A549 (cell line): ENCODE measurements at regions not wholly inside any gene's neighbourhood (a gene's known extent, or its start where the extent isn't known, plus 50 kb on each side); places are given as distances from the start of the nearest gene placed in this dataset.

Experiments used
- CTCF ChIP-seq: fragments of >200 bp; sonication (Bioruptor Twin); formaldehyde crosslinking; IDR thresholded peaks from 3 replicates; pipeline ENCODE4 v1.5.1; 2016
- KDM1A ChIP-seq: fragments of 200-600 bp; sonication (generic); IDR thresholded peaks from 2 replicates; pipeline ENCODE4 v1.6.1; 2016; ENCODE audit warnings: low read depth, mild to moderate bottlenecking
- NR3C1 ChIP-seq: fragments of >200 bp; sonication (Bioruptor Twin); formaldehyde crosslinking; IDR thresholded peaks from 3 replicates; pipeline ENCODE4 v1.6.1; 2017
- PHF8 ChIP-seq: fragments of 200-600 bp; sonication (generic); IDR thresholded peaks from 2 replicates; pipeline ENCODE4 v1.6.1; 2016; ENCODE audit warnings: low read depth, mild to moderate bottlenecking, antibody characterized with exemption, moderate library complexity, borderline replicate concordance
- RAD21 ChIP-seq, 2 experiments: fragments of >200 bp in 1 of 2; sonication (Bioruptor Twin) in 1 of 2; formaldehyde crosslinking in 1 of 2; IDR thresholded peaks in 1 of 2; conservative IDR thresholded peaks in 1 of 2; 2 replicates in 1 of 2; 3 replicates in 1 of 2; pipeline ENCODE4 v1.6.1; 2012 to 2018; ENCODE audit warnings: inconsistent platforms in 1 of 2
- USF2 ChIP-seq: fragments of 450-650 bp; IDR thresholded peaks from 2 replicates; pipeline ENCODE4 v1.6.1; 2014; ENCODE audit warnings: antibody characterized with exemption

GRCh38 chr7:49022448-49022847, 98.1 kb downstream of the CDC14C start:
- no peak for TF ChIP-seq PHF8
- no peak for TF ChIP-seq USF2
- no peak for TF ChIP-seq NR3C1
- TF ChIP-seq KDM1A: no peak
- TF ChIP-seq CTCF: no peak
- TF ChIP-seq RAD21 (conservative IDR thresholded peaks at IDR 0.05 in 1 of 2, IDR thresholded peaks at IDR 0.05 in 1 of 2): no peak
